GM18870 (cell line): ENCODE measurements at regions not wholly inside any gene's neighbourhood (a gene's known extent, or its start where the extent isn't known, plus 50 kb on each side); places are given as distances from the start of the nearest gene placed in this dataset.
A peak's percentile ranks its signal among the peaks of the same experiment; 100 is the strongest.

Experiments used
- ATAC-seq: cut with Tn5 transposase; IDR thresholded peaks from one replicate; pipeline ENCODE4 v1.9.1; 2021; ENCODE audit warnings: moderate library complexity; ENCODE audit not compliant: unreplicated experiment

- ATAC-seq, result no peak
Measured at GRCh38 chr10:90975096-90975495, 54.2 kb upstream of the ANKRD1 start.

GRCh38 chr10:90977162-90977854 lies 56.4 kb upstream of the ANKRD1 start:
- peak; percentile 73 for ATAC-seq

GRCh38 chr10:90977855-90978486 lies 57.1 kb upstream of the ANKRD1 start:
- peak; percentile 19 for ATAC-seq

GRCh38 chr10:90982406-90983008 lies 61.6 kb upstream of the ANKRD1 start:
- no peak for ATAC-seq

GRCh38 chr10:90983914-90984549 lies 63.1 kb upstream of the ANKRD1 start:
- ATAC-seq, result no peak

GRCh38 chr10:90984898-90985297 lies 64.0 kb upstream of the ANKRD1 start:
- ATAC-seq, result no peak

- ATAC-seq, result no peak
Measured at GRCh38 chr10:90985321-90985933, 64.5 kb upstream of the ANKRD1 start.

GRCh38 chr10:90986136-90986760 lies 65.4 kb upstream of the ANKRD1 start:
- no peak for ATAC-seq

- no peak for ATAC-seq
Measured at GRCh38 chr10:90986870-90987269, 66.0 kb upstream of the ANKRD1 start.

GRCh38 chr10:90987383-90987782 lies 66.5 kb upstream of the ANKRD1 start:
- no peak for ATAC-seq

GRCh38 chr10:90988024-90988423 lies 67.1 kb upstream of the ANKRD1 start:
- no peak for ATAC-seq

GRCh38 chr10:90988802-90989201 lies 67.9 kb upstream of the ANKRD1 start:
- ATAC-seq, result no peak

GRCh38 chr10:90989378-90989777 lies 68.5 kb upstream of the ANKRD1 start:
- ATAC-seq, result no peak

- no peak for ATAC-seq
Measured at GRCh38 chr10:90992462-90992861, 71.6 kb upstream of the ANKRD1 start.

- peak; percentile 53 for ATAC-seq
Measured at GRCh38 chr10:90993340-90993739, 72.5 kb upstream of the ANKRD1 start.

GRCh38 chr10:90997670-90998069 lies 76.8 kb upstream of the ANKRD1 start:
- ATAC-seq, result no peak

- ATAC-seq, result peak; percentile 27
Measured at GRCh38 chr10:90998733-90999511, 78.0 kb upstream of the ANKRD1 start.

GRCh38 chr10:90999512-91000172 lies 78.8 kb upstream of the ANKRD1 start:
- ATAC-seq, result peak; percentile 59

GRCh38 chr10:91000470-91000869 lies 79.6 kb upstream of the ANKRD1 start:
- no peak for ATAC-seq

- ATAC-seq, result no peak
Measured at GRCh38 chr10:91000985-91001384, 80.1 kb upstream of the ANKRD1 start.
